Left ventricle myocardium inferior (tissue), 1 donor: ENCODE measurements at regions not wholly inside any gene's neighbourhood (a gene's known extent, or its start where the extent isn't known, plus 50 kb on each side); places are given as distances from the start of the nearest gene placed in this dataset.

ENCODE experiments used
- DNase-seq: peaks from one replicate; pipeline ENCODE4 v3.0.0-alpha.2; 2020
- H3K27ac ChIP-seq: fragments of 200-600 bp; replicated peaks from 2 replicates; pipeline ENCODE4 v1.8.0; 2021
- H3K27me3 ChIP-seq: fragments of 200-600 bp; 2 replicates; pipeline ENCODE4 v1.8.0; 2021; ENCODE audit warnings: low read depth
- H3K36me3 ChIP-seq: fragments of 200-600 bp; 2 replicates; pipeline ENCODE4 v1.8.0; 2021
- H3K4me1 ChIP-seq: fragments of 200-600 bp; 2 replicates; pipeline ENCODE4 v1.8.0; 2021
- H3K4me3 ChIP-seq: fragments of 200-600 bp; 2 replicates; pipeline ENCODE4 v1.8.0; 2021; ENCODE audit warnings: mild to moderate bottlenecking, moderate library complexity
- H3K9me3 ChIP-seq: fragments of 200-600 bp; replicated peaks from 2 replicates; pipeline ENCODE4 v1.8.0; 2021
- CTCF ChIP-seq: fragments of 200-600 bp; IDR thresholded peaks from 2 replicates; pipeline ENCODE4 v1.8.0; 2021; ENCODE audit warnings: antibody characterized with exemption, mild to moderate bottlenecking, borderline replicate concordance
- intact Hi-C: fragments of 100-400 bp; cut with micrococcal nuclease; formaldehyde crosslinking; loops from one replicate; pipeline ENCODE4 v1.11.0; 2022
- donor health status: DM: no; HTN: yes; CAD: no; lungs with severe emphysema.

GRCh38 chr4:135274416-135274815 lies 1072.8 kb upstream of the PABPC4L start:
- intact Hi-C loops, result no loop called here
- no peaks in the 10 kb centered on the region for H3K36me3 ChIP-seq
- H3K4me3 ChIP-seq, result no peak overlapping the region
- H3K9me3 ChIP-seq, result no peaks in the 10 kb centered on the region
- TF ChIP-seq CTCF, result no peak
- no peaks in the 10 kb centered on the region for H3K27me3 ChIP-seq
- no peak for DNase-seq
- no peaks in the 10 kb centered on the region for H3K4me1 ChIP-seq
- no peak overlapping the region for H3K27ac ChIP-seq

- no peaks in the 10 kb centered on the region for H3K36me3 ChIP-seq
- H3K27ac ChIP-seq, result no peak overlapping the region
- no peak for DNase-seq
- H3K27me3 ChIP-seq, result no peaks in the 10 kb centered on the region
- no peak for TF ChIP-seq CTCF
- intact Hi-C loops, result no loop called here
- H3K9me3 ChIP-seq, result peaks cover 4% of the 10 kb centered on the region
- H3K4me3 ChIP-seq, result no peak overlapping the region
- no peaks in the 10 kb centered on the region for H3K4me1 ChIP-seq
Measured at GRCh38 chr4:135269125-135269890, 1067.7 kb upstream of the PABPC4L start.

GRCh38 chr4:135268369-135268768 lies 1066.8 kb upstream of the PABPC4L start:
- Histone ChIP-seq H3K36me3 (no peaks in the 10 kb centered on the region), H3K27me3 (no peaks in the 10 kb centered on the region), H3K4me1 (no peaks in the 10 kb centered on the region), H3K4me3 (no peak overlapping the region), H3K27ac (no peak overlapping the region), H3K9me3 (peaks cover 4% of the 10 kb centered on the region)
- TF ChIP-seq CTCF, result no peak
- DNase-seq, result no peak
- intact Hi-C loops, result no loop called here

- Histone ChIP-seq H3K27me3 (no peaks in the 10 kb centered on the region), H3K4me3 (no peak overlapping the region), H3K36me3 (no peaks in the 10 kb centered on the region), H3K4me1 (no peaks in the 10 kb centered on the region), H3K27ac (no peak overlapping the region), H3K9me3 (peaks cover 4% of the 10 kb centered on the region)
- no peak for TF ChIP-seq CTCF
- DNase-seq, result no peak
- intact Hi-C loops, result no loop called here
Measured at GRCh38 chr4:135267148-135267865, 1065.7 kb upstream of the PABPC4L start.

GRCh38 chr4:135256111-135256510 lies 1054.5 kb upstream of the PABPC4L start:
- TF ChIP-seq CTCF, result no peak
- intact Hi-C loops, result no loop called here
- no peak for DNase-seq
- no peaks in the 10 kb centered on the region for H3K4me1 ChIP-seq
- H3K36me3 ChIP-seq, result no peaks in the 10 kb centered on the region
- no peak overlapping the region for H3K27ac ChIP-seq
- H3K27me3 ChIP-seq, result no peaks in the 10 kb centered on the region
- no peaks in the 10 kb centered on the region for H3K9me3 ChIP-seq
- no peak overlapping the region for H3K4me3 ChIP-seq
